Stimulated activated CD4-positive, alpha-beta T cell treated with anti-CD3 and anti-CD28 coated beads, Interleukin-12 subunit alpha, Interleukin-12 subunit beta, amount 100 ng/mL, for 4 hours (primary cell): ENCODE measurements at regions not wholly inside any gene's neighbourhood (a gene's known extent, or its start where the extent isn't known, plus 50 kb on each side); places are given as distances from the start of the nearest gene placed in this dataset.
"Not testable (repeated sequence)": the region's sequence is repeated elsewhere in the genome, so short reads cannot be mapped to it uniquely, and the experiment has no call there.

Experiments
- DNase-seq: peaks from one replicate; pipeline ENCODE4 v3.0.0-alpha.2; 2020

DNA sequence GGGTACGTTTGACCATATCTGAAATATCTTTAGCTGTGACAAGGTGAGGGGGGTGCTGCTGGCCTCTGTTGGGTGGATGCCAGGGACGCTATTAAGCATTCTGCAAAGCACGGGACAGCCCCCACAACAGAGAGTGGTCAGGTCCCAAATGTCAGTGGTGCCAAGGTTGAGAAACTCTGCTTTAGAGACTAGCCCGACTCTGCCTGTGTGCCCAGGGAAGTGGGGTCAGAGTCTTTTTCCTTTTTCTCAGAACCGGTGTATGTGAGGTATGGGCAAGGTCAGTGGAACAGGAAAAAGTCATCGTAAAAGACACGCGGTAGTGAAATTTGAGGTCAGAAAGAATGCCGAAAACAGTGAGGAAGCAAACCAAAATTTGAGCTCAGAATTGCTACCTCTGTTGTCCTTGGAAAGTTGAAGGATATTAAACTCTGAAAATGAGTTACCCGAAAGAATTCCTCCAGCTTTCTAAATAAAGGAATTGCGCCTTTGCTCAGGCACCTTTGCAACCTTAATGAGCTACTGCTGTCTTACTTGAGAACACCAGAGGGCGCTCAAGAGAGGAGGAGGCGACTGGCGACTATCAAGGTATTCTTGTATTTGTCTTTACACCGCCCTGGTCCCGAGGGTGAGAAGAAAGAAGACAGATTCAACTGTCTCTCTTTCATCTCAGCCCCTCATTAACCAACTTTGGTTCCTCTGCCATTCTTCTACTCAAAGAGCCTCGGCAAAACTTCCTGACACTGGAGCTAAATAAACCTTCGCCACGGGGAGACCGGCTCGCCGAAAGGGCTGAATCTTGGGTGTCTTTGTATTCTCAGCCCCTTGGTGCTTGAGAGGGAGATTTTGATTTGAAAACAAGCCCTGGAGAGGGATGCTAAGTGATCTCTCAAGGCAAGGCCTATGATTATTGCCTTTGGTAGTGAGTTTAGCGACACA lies 85.4 kb upstream of the OLIG2 start:
- DNase-seq, result peak; percentile 16

DNA sequence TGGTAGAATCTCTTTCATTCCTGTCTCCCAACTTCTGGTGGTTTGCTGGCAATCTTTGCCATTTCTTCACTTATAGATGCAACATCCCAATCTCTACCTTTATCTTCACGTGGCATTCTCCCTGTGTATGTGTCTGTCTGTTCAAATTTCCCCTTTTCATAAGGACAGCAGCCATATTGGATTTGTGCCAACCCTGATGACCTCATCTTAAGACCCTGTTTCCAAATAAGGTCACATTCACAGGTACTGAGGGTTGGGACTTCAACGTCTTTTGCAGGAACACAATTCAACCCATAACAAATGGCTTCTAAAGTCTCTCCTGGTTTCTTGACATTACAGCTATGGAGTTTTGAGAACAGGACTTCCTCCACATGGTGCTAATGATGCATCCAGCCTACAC lies 84.5 kb upstream of the OLIG2 start:
- DNase-seq, result no peak

DNA sequence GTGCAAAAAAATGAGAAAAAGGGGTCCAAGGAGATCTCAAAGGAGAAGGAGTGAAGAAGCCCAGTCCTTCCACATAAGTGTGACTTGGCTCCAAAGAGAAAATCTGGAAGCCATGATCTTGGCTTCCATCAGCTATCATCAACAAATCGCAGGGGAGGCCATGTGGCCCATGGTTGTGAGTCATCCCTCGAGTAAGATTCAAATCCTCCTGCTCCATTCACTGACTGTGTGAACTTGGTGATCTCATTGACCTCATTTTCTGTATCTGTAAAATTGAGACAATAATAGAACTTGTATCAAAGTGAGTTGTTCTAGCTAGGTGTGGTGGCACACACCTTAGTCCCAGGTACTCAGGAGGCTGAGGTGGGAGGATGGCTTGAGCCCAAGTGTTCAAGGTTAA lies 79.1 kb upstream of the OLIG2 start:
- no peak for DNase-seq

DNA sequence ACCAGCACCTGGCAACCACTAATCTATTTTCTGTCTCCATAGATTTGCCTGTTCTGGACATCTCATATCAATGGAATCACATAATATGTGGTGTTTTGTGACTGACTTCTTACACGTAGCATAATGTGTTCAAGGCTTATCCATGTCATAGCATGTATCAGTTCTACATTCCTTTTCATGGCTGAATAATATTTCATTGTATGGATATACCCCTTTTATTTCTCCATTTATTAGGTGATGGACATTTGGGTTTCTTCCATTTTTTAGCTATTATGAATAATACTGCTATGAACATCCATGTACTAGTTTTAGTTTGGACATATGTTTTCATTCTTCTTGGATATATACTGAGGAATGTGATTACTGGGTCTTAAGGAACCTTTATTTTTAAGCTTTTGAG lies 78.0 kb upstream of the OLIG2 start:
- no peak for DNase-seq

DNA sequence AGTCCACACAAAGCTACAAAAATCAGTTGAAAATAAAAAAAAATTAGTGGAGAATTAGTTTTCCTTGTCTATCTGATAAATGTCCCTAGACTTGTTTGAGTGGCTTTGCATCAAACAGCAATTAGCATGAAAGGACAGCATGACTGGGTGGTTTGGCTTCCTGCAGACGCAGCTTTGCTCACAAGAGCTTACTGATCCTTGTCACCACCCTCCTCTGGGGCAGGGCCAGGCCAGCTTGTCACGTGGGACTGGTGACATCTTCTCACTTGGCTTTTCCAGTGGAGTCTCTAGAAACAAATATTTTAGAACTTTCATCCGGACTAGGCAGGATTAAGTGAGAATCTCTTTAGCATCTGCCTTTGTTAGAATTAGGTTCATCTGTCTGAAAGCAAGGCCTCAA lies 76.0 kb upstream of the OLIG2 start:
- DNase-seq, result no peak

DNA sequence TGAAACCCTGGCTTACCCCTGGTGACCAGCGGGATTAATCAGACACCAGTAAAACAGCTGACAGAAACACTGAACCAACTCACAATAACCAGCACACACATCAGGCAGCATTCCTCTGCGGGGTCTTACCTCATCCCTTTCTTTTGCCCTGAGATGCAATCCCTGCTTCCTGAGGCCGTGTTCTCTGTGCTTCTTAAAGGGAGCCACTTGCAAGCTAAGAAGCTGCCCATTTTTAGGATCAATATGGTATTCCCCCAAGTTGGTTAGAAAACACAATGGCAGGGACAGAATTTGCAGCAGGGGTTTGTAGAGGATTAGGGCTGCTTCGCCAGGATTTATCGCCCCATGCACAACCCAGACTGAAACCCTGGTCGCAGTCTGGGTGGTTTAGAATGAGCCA lies 74.7 kb upstream of the OLIG2 start:
- DNase-seq, result no peak

DNA sequence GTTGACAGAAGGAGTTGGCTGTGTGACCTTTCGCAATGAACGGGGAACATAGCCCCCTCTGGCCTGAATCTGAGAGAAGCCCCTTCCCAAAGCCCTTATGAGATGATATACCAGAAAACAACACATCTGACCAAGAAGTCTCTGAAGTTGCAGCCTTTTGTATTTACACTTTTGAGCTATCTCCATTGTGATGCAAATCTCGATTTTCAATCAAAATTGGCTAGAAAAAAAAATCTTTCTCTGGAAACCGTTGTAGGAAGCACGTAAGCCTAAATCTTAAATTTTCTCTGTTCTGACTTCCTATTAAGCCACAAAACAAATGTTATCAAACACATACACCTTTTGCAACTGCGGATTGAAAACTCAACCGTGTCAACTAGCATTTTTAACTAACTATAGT lies 71.4 kb upstream of the OLIG2 start:
- DNase-seq, result no peak

DNA sequence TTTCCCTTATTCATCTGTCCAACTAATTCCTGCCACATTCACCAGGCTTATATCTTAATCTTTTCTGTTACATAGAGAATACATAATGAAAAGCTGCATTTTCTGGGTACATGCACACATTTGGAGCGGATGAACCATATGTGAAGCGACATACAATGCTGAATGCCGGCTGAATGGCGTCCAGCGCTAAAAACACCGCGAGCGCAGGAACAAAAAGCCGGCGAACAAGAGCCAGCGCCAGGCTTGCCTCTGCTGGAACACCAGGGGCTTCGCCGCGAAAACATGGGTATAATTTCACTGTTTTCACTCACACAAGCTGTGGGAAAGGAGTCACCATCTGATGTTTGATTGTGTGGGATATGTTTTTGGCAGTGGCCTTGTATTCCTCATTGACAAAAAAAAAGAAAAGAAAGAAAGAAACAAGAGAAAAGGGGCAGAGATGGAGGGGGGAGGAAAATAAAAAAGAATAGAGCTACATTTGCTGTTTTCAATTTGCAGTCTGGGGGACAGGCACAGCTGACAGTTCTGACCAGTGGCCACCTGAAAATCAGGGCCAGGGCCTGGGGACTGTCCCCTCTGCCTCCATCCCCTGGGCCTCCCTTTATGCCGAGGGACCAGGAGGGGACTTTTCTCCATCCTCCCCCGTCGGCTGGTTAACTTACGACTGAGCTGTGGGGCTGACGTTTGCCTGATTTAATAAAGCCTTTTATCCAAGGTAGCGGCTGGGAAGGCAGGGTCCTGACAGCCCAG lies 70.2 kb upstream of the OLIG2 start:
- DNase-seq, result no peak

DNA sequence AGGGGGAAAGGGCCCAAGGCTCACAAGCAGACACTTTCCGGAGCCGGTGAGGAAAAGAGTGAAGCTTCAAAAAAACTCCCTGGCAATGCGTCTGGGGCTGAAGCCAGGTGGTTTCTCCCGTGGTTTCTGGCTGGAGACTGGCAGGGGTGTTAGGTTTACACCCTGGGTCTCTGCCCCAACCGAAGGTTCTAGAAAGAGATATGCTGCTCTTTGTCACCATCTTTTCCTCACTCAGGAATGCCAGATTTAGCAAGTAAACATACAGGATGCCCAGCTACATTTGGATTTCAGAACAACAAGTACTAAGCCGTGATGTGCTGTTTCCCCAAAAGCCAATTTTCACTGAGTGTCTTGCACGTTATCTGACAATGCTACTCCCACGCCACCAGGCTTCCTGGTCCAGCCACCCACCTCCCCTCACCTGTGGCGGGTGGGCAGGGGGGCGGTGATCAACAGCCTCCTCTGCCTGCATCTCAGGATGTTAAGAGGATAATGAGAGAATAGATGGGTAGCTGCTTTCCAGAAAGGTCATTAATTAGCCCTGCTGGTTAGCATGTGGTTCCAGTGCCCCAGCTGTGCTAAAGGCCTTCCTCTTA lies 69.6 kb upstream of the OLIG2 start:
- no peak for DNase-seq

DNA sequence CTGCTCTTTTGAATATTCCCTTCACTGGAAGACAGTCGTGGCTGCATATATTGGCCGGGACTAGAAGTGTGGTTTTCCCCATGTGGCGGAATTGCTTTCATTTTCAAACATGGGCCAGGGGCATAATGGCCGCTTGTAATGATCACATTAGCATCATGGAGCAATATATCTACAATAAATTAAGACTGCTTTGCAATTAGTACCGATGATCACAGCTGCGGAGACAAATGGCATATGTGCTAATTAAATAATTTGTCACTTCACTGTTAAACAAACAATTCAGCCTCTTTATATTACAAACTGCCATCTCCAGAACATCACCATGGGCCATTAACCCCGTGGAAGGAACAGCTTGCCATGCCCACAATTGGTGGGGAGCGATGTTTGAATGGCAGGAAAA lies 68.2 kb upstream of the OLIG2 start:
- no peak for DNase-seq

DNA sequence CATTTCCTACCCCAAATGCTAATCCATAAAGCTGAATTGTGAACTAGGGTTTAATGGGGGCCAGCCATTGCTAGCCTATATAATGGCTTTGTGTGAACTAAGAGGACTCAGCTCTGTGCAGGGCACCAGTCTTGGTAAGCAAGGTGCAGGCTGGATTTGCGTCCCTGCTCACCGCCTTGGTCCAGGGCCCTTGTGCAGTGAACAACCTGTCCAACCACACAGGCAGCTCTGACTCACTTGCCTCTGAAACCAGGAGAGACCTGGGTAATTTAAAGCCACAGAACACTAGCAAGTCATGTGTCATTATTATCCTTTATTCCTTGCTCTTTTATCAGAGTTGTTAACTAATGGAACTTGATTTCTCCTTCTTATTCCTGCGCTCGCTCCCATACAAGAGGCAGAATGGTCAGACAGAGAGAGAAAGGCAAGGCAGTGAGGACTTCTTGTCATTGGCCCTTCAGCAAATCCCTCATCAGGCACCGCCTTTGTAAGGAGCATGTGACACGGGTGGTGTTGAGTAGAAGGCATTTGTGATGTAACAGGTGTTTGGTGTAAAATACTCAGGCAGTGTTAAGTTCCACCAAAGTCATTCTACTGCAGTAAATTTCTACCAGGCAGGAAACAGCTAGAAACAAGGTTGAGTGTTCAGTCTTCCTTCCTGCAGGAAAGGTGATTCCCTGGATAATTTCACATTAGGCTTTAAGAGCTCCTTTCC lies 67.3 kb upstream of the OLIG2 start:
- DNase-seq, result no peak

DNA sequence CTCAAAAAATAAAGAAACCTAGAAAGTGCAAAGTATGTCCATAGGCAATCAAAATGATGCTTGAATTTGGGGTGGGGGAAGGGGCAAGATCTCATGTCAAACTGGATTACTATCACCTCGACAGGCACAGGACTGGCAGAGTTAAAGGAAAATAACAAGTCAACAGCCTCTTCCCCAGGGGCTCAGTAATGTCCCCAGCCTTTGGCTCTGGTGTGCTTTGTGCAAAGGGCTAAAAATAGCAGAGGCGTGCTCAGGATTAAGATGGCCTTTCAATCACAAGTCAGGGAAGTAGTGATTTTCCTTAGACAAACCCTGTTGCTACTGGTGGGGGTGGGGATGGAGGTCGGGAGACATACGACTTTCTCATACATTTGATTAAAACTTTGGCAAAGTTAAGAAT lies 63.5 kb upstream of the OLIG2 start:
- DNase-seq, result no peak

DNA sequence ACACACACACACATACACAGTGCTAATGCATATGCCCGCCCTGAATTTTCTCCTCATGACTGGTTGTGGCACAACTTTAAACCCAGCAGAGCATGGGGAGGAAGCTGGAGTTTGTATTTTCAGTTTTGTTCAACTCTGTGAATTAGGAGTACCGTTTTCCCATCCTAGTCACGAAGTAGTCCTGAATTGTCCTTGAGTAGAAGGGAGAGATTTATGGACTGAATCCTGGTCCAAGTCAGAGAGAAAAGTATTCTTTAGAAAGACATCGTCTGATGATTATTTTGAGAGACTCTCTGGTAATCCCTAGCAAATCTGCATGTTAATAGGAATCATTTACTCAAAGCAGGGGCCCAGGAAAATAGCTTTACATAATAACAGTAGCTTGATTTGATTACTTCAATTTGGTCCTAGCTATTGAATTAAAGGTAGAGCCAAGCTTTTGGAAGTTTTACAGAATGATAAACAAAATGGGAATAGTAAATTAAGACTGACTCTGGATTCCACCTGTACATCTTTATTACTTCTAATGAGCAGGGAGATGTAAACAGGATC lies 60.5 kb upstream of the OLIG2 start:
- no peak for DNase-seq

DNA sequence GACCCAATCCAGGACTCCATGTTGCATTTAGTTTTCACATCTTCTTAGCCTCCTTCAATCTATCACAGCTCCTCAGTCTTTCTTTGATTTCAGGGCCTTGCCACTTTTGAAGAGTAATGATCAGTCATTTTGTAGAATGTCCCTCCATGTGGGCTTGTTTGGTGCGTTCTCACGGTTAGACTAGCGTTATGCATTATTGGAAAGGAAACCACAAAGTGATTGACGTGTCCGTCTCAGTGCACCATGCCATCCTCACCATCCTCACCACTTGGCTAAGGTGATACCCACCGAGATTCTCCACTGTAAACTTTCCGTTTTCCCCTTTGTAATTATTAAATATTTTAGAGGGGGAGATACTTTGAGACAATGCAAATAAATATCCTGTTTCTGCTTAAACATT lies 59.6 kb upstream of the OLIG2 start:
- DNase-seq, result no peak

DNA sequence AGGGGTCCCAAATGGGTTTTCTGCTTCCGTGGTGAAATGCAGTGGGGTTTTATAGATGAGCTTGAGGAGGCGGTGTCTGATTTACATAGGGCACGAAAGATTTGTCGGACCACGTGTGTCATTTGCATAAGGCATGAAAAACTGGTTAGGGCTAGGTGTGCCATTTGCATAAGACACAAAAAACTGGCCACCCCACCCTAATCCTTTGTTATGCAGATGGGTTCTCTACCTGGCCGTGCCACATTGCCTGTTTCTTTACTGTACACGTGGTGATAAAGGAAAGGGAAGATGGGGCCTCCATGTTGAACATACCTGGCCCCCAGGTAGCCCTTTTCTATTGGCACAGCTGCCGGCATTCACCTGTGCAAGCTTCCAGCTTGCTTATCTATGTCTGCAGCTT lies 57.6 kb upstream of the OLIG2 start:
- not testable (repeated sequence) for DNase-seq

DNA sequence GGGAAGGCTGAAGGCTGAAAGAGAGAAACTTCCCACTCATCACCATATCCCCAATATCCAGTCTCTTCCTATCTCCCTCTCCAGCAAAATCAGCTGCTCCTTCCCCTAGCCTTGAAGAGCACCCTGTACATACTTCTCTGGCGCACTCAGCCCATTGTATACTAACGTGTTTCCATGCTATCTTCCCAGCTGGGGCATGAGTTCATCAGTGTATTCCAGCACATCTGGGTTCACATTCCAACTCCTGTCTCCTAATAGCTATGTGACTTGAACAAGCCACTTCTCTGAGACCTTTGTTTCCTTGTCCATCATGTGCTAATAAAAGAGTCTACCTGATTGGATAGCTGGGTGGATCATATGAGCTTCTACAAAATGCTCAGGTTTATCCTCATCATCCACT lies 51.1 kb upstream of the OLIG2 start:
- no peak for DNase-seq

DNA sequence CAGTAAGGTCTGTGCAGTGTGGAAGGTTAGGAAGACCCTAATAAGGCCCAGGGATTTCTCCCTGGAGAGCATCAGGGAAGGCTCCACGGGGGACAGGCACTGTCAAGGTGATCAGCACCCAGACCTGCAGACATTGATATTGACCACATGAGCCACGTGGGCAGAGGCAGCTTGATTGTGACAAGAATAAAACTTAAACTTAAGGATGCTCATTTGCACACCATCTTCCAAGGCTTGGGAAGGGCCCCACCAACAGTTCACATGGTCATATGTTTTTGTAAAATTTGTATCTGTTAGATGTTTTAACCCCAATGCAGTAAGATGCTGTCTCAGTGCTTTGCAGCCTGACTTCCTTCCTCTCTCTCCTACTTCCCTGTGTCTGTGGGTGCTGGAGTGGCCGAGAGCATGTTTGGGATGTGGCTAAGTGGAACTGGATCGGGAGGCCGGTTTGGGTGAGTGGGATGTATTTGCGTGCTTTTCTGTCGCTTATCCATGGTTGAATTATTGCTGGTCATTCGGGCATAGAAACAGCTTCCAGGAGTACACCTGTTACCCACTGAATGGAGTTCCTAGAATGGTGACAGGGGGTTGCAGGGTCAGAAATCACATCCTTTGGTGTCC lies 49.8 kb upstream of the OLIG2 start:
- DNase-seq, result no peak
